ENCODE measurements at regions not wholly inside any gene's neighbourhood (a gene's known extent, or its start where the extent isn't known, plus 50 kb on each side); places are given as distances from the start of the nearest gene placed in this dataset.

DNA sequence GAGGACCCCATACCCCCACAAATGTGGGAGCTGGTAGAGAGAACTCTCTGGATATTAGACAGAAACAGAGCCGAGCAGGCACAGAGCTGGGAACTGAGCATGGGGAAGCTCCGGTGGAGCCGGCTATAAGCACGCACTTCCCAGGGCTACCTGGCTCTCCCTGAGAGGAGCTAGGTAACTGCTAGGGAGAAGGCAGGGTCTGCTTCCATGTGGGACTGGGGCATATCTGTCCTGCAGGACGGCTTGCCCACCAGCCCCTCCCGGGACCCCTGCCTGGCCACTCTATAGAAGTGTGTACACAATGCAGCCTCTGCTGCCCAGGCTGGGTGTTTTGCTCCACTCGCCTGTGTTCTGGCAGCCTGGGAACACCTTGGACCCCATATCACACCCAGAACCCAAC, 1537.0 kb upstream of the CDH9 start:
- Mint-ChIP-seq H3K36me3 (ENCODE audit: low read depth) (no peaks in the 10 kb centered on the region), H3K4me3 (no peak overlapping the region), H3K9me3 (peaks cover 15% of the 10 kb centered on the region), H3K27me3 (no peaks in the 10 kb centered on the region), H3K4me1 (ENCODE audit: low read depth) (no peaks in the 10 kb centered on the region), H3K27ac (no peak overlapping the region)
- ChIA-PET CTCF (no interaction called here), POLR2A (no interaction called here)
- no peaks in the 10 kb centered on the region for H3K4me1 ChIP-seq (ENCODE audit: insufficient read depth, low read length)
- peaks cover 0 to 10% of the 10 kb centered on the region in 2 experiments for H3K9me3 ChIP-seq (ENCODE audit: control insufficient read depth in 1 of 2, insufficient read depth in 1 of 2, low read length in 2 of 2)
- no peaks in the 10 kb centered on the region for H3K36me3 ChIP-seq (ENCODE audit: insufficient read depth, low read length)
- no peak for ATAC-seq (ENCODE audit: poor library complexity)
- H3K27me3 ChIP-seq (ENCODE audit: control insufficient read depth in 1 of 2, insufficient read depth in 2 of 2, low read length in 2 of 2), result no peaks in the 10 kb centered on the region
- TF ChIP-seq, protein P1, sequence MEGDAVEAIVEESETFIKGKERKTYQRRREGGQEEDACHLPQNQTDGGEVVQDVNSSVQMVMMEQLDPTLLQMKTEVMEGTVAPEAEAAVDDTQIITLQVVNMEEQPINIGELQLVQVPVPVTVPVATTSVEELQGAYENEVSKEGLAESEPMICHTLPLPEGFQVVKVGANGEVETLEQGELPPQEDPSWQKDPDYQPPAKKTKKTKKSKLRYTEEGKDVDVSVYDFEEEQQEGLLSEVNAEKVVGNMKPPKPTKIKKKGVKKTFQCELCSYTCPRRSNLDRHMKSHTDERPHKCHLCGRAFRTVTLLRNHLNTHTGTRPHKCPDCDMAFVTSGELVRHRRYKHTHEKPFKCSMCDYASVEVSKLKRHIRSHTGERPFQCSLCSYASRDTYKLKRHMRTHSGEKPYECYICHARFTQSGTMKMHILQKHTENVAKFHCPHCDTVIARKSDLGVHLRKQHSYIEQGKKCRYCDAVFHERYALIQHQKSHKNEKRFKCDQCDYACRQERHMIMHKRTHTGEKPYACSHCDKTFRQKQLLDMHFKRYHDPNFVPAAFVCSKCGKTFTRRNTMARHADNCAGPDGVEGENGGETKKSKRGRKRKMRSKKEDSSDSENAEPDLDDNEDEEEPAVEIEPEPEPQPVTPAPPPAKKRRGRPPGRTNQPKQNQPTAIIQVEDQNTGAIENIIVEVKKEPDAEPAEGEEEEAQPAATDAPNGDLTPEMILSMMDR (IDR thresholded peaks at IDR 0.05), result no peak
- H3K27ac ChIP-seq (ENCODE audit: low read depth in 1 of 2, low read length in 2 of 2), result no peak overlapping the region
- intact Hi-C loops (cut with DNase I, micrococcal nuclease), result no loop called here
- DNase-seq, result no peak
- H3K4me3 ChIP-seq (ENCODE audit: low read length), result no peak overlapping the region

DNA sequence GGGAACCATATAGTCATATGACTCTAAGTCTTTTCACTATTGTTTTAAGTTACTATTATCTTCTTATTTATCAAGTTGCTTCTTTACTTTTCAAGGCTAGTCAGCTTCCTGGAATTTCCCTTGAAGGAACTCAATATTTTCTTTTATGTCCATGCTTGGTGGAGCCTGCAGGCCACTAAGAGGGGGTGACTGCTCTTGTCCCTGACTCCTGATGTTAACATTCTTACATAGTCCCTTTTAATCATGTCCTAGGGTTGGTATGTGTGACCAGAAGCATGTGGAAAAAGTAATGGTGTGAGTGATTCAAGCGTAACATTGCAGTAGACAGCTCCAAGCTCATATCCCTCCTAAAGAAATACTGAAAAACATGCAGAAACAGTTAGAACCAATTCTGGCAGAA, 1536.2 kb upstream of the CDH9 start:
- H3K27me3 ChIP-seq (ENCODE audit: control insufficient read depth in 1 of 2, insufficient read depth in 2 of 2, low read length in 2 of 2), result no peaks in the 10 kb centered on the region
- Mint-ChIP-seq H3K4me1 (ENCODE audit: low read depth) (no peaks in the 10 kb centered on the region), H3K4me3 (no peak overlapping the region), H3K27me3 (no peaks in the 10 kb centered on the region), H3K36me3 (ENCODE audit: low read depth) (no peaks in the 10 kb centered on the region), H3K9me3 (peaks cover 15% of the 10 kb centered on the region), H3K27ac (no peak overlapping the region)
- H3K36me3 ChIP-seq (ENCODE audit: insufficient read depth, low read length), result no peaks in the 10 kb centered on the region
- no peak for ATAC-seq (ENCODE audit: poor library complexity)
- no peak overlapping the region for H3K27ac ChIP-seq (ENCODE audit: low read depth in 1 of 2, low read length in 2 of 2)
- no peak overlapping the region for H3K4me3 ChIP-seq (ENCODE audit: low read length)
- intact Hi-C loops (cut with DNase I, micrococcal nuclease), result no loop called here
- ChIA-PET CTCF (no interaction called here), POLR2A (no interaction called here)
- peaks cover 0 to 10% of the 10 kb centered on the region in 2 experiments for H3K9me3 ChIP-seq (ENCODE audit: control insufficient read depth in 1 of 2, insufficient read depth in 1 of 2, low read length in 2 of 2)
- no peaks in the 10 kb centered on the region for H3K4me1 ChIP-seq (ENCODE audit: insufficient read depth, low read length)
- DNase-seq, result no peak
- TF ChIP-seq, protein P1 (IDR thresholded peaks at IDR 0.05), result no peak

DNA sequence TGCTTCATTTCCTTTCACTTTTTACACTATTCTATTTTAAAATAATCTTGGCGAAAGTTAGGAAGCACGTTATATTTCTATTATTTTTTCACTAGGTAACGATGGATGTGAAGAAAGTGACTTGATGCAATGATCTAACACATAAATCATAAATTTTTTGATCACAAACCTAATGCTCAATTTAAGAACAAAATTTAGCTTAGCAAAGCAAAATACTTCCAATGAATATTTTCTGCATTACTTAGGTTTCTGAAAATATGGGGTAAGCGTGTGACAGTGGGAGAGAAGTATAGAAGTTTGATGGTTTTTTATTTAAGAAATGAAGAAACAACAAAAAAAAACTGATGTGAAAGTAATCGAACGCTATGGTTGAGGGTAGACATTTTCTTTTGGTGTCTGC, 1528.7 kb upstream of the CDH9 start:
- Histone ChIP-seq H3K4me3 (ENCODE audit: low read length) (no peak overlapping the region), H3K27me3 (ENCODE audit: control insufficient read depth in 1 of 2, insufficient read depth in 2 of 2, low read length in 2 of 2) (no peaks in the 10 kb centered on the region), H3K36me3 (ENCODE audit: insufficient read depth, low read length) (no peaks in the 10 kb centered on the region), H3K27ac (ENCODE audit: low read depth in 1 of 2, low read length in 2 of 2) (no peak overlapping the region), H3K4me1 (ENCODE audit: insufficient read depth, low read length) (no peaks in the 10 kb centered on the region), H3K9me3 (ENCODE audit: control insufficient read depth in 1 of 2, insufficient read depth in 1 of 2, low read length in 2 of 2) (peaks cover 0 to 10% of the 10 kb centered on the region in 2 experiments)
- Mint-ChIP-seq H3K27ac (no peak overlapping the region), H3K9me3 (peaks cover 14% of the 10 kb centered on the region), H3K4me3 (no peak overlapping the region), H3K27me3 (no peaks in the 10 kb centered on the region), H3K36me3 (ENCODE audit: low read depth) (no peaks in the 10 kb centered on the region), H3K4me1 (ENCODE audit: low read depth) (no peaks in the 10 kb centered on the region)
- TF ChIP-seq, protein P1 (IDR thresholded peaks at IDR 0.05), result no peak
- ATAC-seq (ENCODE audit: poor library complexity) (no peak), DNase-seq (no peak)
- intact Hi-C loops (cut with DNase I, micrococcal nuclease), result no loop called here
- POLR2A ChIA-PET, result no interaction called here
- CTCF ChIA-PET, result no interaction called here

Measured in CD4-positive, alpha-beta T cell (primary cell).